Endometrial microvascular endothelial cells (primary cell): ENCODE measurements at regions not wholly inside any gene's neighbourhood (a gene's known extent, or its start where the extent isn't known, plus 50 kb on each side); places are given as distances from the start of the nearest gene placed in this dataset.

ENCODE experiments used
- in situ Hi-C: cut with HindIII; loops from 2 replicates; pipeline ENCODE4 v1.10.0; 2017; ENCODE audit warnings: low sequenced_read_pairs, low pct_unique_long_range_greater_than_20kb; ENCODE audit errors: inconsistent ontology term

- in situ Hi-C loops, result no loop called here
These were observed 279.5 kb upstream of the KLF6 start for GRCh38 chr10:4064489-4064888.

GRCh38 chr10:4063717-4064116 lies 278.7 kb upstream of the KLF6 start:
- in situ Hi-C loops, result no loop called here

- in situ Hi-C loops, result no loop called here
These were observed 277.7 kb upstream of the KLF6 start for GRCh38 chr10:4062751-4063150.

- in situ Hi-C loops, result no loop called here
These were observed 277.1 kb upstream of the KLF6 start for GRCh38 chr10:4062072-4062471.

GRCh38 chr10:4061441-4061951 lies 276.5 kb upstream of the KLF6 start:
- in situ Hi-C loops, result no loop called here

GRCh38 chr10:4059471-4060138 lies 274.6 kb upstream of the KLF6 start:
- in situ Hi-C loops, result no loop called here

- in situ Hi-C loops, result no loop called here
These were observed 273.6 kb upstream of the KLF6 start for GRCh38 chr10:4058514-4059029.

GRCh38 chr10:4057725-4058513 lies 272.9 kb upstream of the KLF6 start:
- in situ Hi-C loops, result no loop called here

GRCh38 chr10:4057021-4057420 lies 272.0 kb upstream of the KLF6 start:
- in situ Hi-C loops, result no loop called here

GRCh38 chr10:4054656-4055435 lies 269.8 kb upstream of the KLF6 start:
- in situ Hi-C loops, result no loop called here

GRCh38 chr10:4053940-4054339 lies 268.9 kb upstream of the KLF6 start:
- in situ Hi-C loops, result no loop called here

GRCh38 chr10:4051641-4052151 lies 266.7 kb upstream of the KLF6 start:
- in situ Hi-C loops, result no loop called here

- in situ Hi-C loops, result no loop called here
These were observed 266.1 kb upstream of the KLF6 start for GRCh38 chr10:4051011-4051640.

GRCh38 chr10:4050061-4050460 lies 265.1 kb upstream of the KLF6 start:
- in situ Hi-C loops, result no loop called here

GRCh38 chr10:4049348-4049747 lies 264.3 kb upstream of the KLF6 start:
- in situ Hi-C loops, result loop anchor here (25.0 kb wide), 1 partner anchor 112 kb away; no protein-coding TSS in a partner anchor

GRCh38 chr10:4048236-4048864 lies 263.3 kb upstream of the KLF6 start:
- in situ Hi-C loops, result loop anchor here (25.0 kb wide), 1 partner anchor 111 kb away; no protein-coding TSS in a partner anchor

- in situ Hi-C loops, result loop anchor here (25.0 kb wide), 1 partner anchor 110 kb away; no protein-coding TSS in a partner anchor
These were observed 261.8 kb upstream of the KLF6 start for GRCh38 chr10:4046712-4047354.

GRCh38 chr10:4046030-4046429 lies 261.0 kb upstream of the KLF6 start:
- in situ Hi-C loops, result loop anchor here (25.0 kb wide), 1 partner anchor 109 kb away; no protein-coding TSS in a partner anchor
